HEK293 (cell line): ENCODE measurements at regions not wholly inside any gene's neighbourhood (a gene's known extent, or its start where the extent isn't known, plus 50 kb on each side); places are given as distances from the start of the nearest gene placed in this dataset.

ENCODE experiments used
- CTCF ChIP-seq: fragments of 450-650 bp; formaldehyde crosslinking; IDR thresholded peaks from 2 replicates; pipeline ENCODE4 v1.5.1; 2016; ENCODE audit warnings: missing biosample characterization, missing genetic modification characterization
- HOXA7 ChIP-seq: sonication (generic); formaldehyde crosslinking; IDR thresholded peaks from 2 replicates; pipeline ENCODE4 v1.8.1; 2022; ENCODE audit warnings: missing genetic modification reagents, borderline replicate concordance
- ZNF223 ChIP-seq: fragments of 450-650 bp; formaldehyde crosslinking; IDR thresholded peaks from 2 replicates; pipeline ENCODE4 v1.5.1; 2016; ENCODE audit warnings: missing biosample characterization, missing genetic modification characterization
- ZNF416 ChIP-seq: fragments of 450-650 bp; formaldehyde crosslinking; IDR thresholded peaks from 2 replicates; pipeline ENCODE4 v1.5.1; 2016; ENCODE audit warnings: missing biosample characterization, missing genetic modification characterization

GRCh38 chr18:38046651-38047050 is 481.1 kb upstream of the CELF4 start:
- no peak for TF ChIP-seq ZNF223 (tag by site-specific recombination)
- TF ChIP-seq HOXA7 (CRISPR knock-in tag): no peak
- no peak for TF ChIP-seq CTCF (tag by site-specific recombination)
- TF ChIP-seq ZNF416 (tag by site-specific recombination): no peak
